K562 (cell line): ENCODE measurements at regions not wholly inside any gene's neighbourhood (a gene's known extent, or its start where the extent isn't known, plus 50 kb on each side); places are given as distances from the start of the nearest gene placed in this dataset.
"Not testable (repeated sequence)": the region's sequence is repeated elsewhere in the genome, so short reads cannot be mapped to it uniquely, and the experiment has no call there.

Source experiments
- ARID1B ChIP-seq: fragments of 450-650 bp; IDR thresholded peaks from 2 replicates; pipeline ENCODE4 v1.6.1; 2016; ENCODE audit warnings: antibody characterized with exemption, mild to moderate bottlenecking, inconsistent platforms
- ATF1 ChIP-seq, 2 experiments: fragments of 450-650 bp in 1 of 2; IDR thresholded peaks; 2 replicates each; pipeline ENCODE4 v1.6.1; 2016; ENCODE audit warnings: missing compliant biosample characterization in 1 of 2, missing genetic modification characterization in 1 of 2
- BACH1 ChIP-seq: fragments of 200-800 bp; sonication (Bioruptor generic); IDR thresholded peaks from 2 replicates; pipeline ENCODE4 v1.6.1; 2016; ENCODE audit warnings: missing genetic modification characterization, missing compliant biosample characterization
- CEBPB ChIP-seq: fragments of 450-650 bp; IDR thresholded peaks from 2 replicates; pipeline ENCODE4 v1.6.1; 2016; ENCODE audit warnings: missing genetic modification characterization, missing compliant biosample characterization
- CXXC5 ChIP-seq: fragments of 250-450 bp; sonication (Bioruptor Pico); IDR thresholded peaks from 2 replicates; pipeline ENCODE4 v1.8.0; 2022; ENCODE audit warnings: inconsistent platforms, mild to moderate bottlenecking, moderate library complexity
- E2F8 ChIP-seq: fragments of 450-650 bp; IDR thresholded peaks from 2 replicates; pipeline ENCODE4 v1.7.1; 2018; ENCODE audit warnings: mild to moderate bottlenecking, low read depth; ENCODE audit not compliant: partially characterized antibody
- FOSL1 ChIP-seq: fragments of 200-800 bp; sonication (Bioruptor generic); conservative IDR thresholded peaks from 2 replicates; pipeline ENCODE4 v1.6.1; 2016; ENCODE audit warnings: missing genetic modification characterization, missing compliant biosample characterization
- GABPA ChIP-seq: fragments of 200-800 bp; sonication (Bioruptor generic); conservative IDR thresholded peaks from 2 replicates; pipeline ENCODE4 v1.6.1; 2016; ENCODE audit warnings: low read depth, missing genetic modification characterization, missing compliant biosample characterization
- JUND ChIP-seq, 2 experiments: IDR thresholded peaks; 2 replicates in 1 of 2; 3 replicates in 1 of 2; pipeline ENCODE4 v1.6.1; 2011; ENCODE audit warnings: borderline replicate concordance in 2 of 2, low read depth in 2 of 2, low read length in 2 of 2, improper control_type of control experiment in 1 of 2, missing biosample characterization in 1 of 2, missing genetic modification characterization in 1 of 2, missing genetic modification reagents in 1 of 2
- KDM1A ChIP-seq, 2 experiments: fragments of 450-650 bp; IDR thresholded peaks; 2 replicates each; pipeline ENCODE4 v1.6.1; 2016; ENCODE audit warnings: mild to moderate bottlenecking in 2 of 2
- LEF1 ChIP-seq: fragments of 450-650 bp; IDR thresholded peaks from 2 replicates; pipeline ENCODE4 v1.6.1; 2016; ENCODE audit warnings: mild to moderate bottlenecking
- RAD21 ChIP-seq, 2 experiments: fragments of 250-450 bp in 1 of 2; fragments of 450-650 bp in 1 of 2; sonication (Bioruptor Pico) in 1 of 2; formaldehyde crosslinking in 1 of 2; IDR thresholded peaks in 1 of 2; conservative IDR thresholded peaks in 1 of 2; 2 replicates each; pipeline versions ENCODE4 v1.4.0 to v1.8.0; 2020 to 2022; ENCODE audit warnings: mild to moderate bottlenecking in 2 of 2, moderate library complexity in 1 of 2
- RCOR1 ChIP-seq, 2 experiments: IDR thresholded peaks; 2 replicates each; pipeline ENCODE4 v1.6.1; 2012; ENCODE audit warnings: low read depth in 2 of 2, low read length in 2 of 2, borderline replicate concordance in 1 of 2, improper control_type of control experiment in 1 of 2
- SMARCA4 ChIP-seq: fragments of 450-650 bp; IDR thresholded peaks from 2 replicates; pipeline ENCODE4 v1.6.1; 2016
- SMARCC2 ChIP-seq: fragments of 450-650 bp; IDR thresholded peaks from 2 replicates; pipeline ENCODE4 v1.6.1; 2017; ENCODE audit warnings: antibody characterized with exemption, moderate library complexity, mild to moderate bottlenecking, low read depth
- TBL1XR1 ChIP-seq, 2 experiments: IDR thresholded peaks; 2 replicates each; pipeline ENCODE4 v1.6.1; 2012; ENCODE audit warnings: improper control_type of control experiment in 2 of 2, low read length in 2 of 2, mild to moderate bottlenecking in 1 of 2
- TEAD4 ChIP-seq, 2 experiments: sonication (generic) in 1 of 2; formaldehyde crosslinking in 1 of 2; IDR thresholded peaks; 2 replicates each; pipeline versions ENCODE4 v1.6.1 to v1.8.0; 2012 to 2022; ENCODE audit warnings: borderline replicate concordance in 1 of 2, inconsistent platforms in 1 of 2, low read length in 1 of 2, mild to moderate bottlenecking in 1 of 2, missing genetic modification reagents in 1 of 2
- TRIM24 ChIP-seq, 2 experiments: fragments of 450-650 bp; IDR thresholded peaks; 2 replicates each; pipeline ENCODE4 v1.6.1; 2016
- VEZF1 ChIP-seq: fragments of 200-800 bp; sonication (Bioruptor generic); IDR thresholded peaks from 2 replicates; pipeline ENCODE4 v1.6.1; 2017; ENCODE audit warnings: missing genetic modification characterization, missing compliant biosample characterization
- ZKSCAN8 ChIP-seq: fragments of 200-800 bp; sonication (Bioruptor generic); IDR thresholded peaks from 2 replicates; pipeline ENCODE4 v1.6.1; 2016; ENCODE audit warnings: missing genetic modification characterization, missing compliant biosample characterization
- ZNF197 ChIP-seq: fragments of 200-800 bp; sonication (Bioruptor generic); IDR thresholded peaks from 2 replicates; pipeline ENCODE4 v1.6.1; 2016; ENCODE audit warnings: low read depth, missing genetic modification characterization, missing compliant biosample characterization
- ZNF589 ChIP-seq: fragments of 200-800 bp; sonication (Bioruptor generic); IDR thresholded peaks from 2 replicates; pipeline ENCODE4 v1.6.1; 2016; ENCODE audit warnings: low read depth, missing genetic modification characterization, missing compliant biosample characterization

GRCh38 chr11:71764695-71765491 lies 68.1 kb upstream of the DEFB108B start (continued):
- TF ChIP-seq E2F8 = peak; percentile 77
- TF ChIP-seq VEZF1 (CRISPR knock-in tag) = peak; percentile 13; the same call in 1 of the 2 replicates
- TF ChIP-seq ZNF197 (CRISPR knock-in tag) = 0 out of 2 replicates have a peak, but pooled peaks have one; percentile 67
- TF ChIP-seq SMARCA4 = peak; percentile 48; the same call in 1 of the 2 replicates
- peak; percentile 50; the same call in 1 of the 2 replicates for TF ChIP-seq SMARCC2
- TF ChIP-seq CXXC5 (CRISPR knock-in tag) = peak; percentile 35; the same call in 1 of the 2 replicates
- peak in 1 of 2 experiments; percentile 80; a peak in 2 of 4 replicates for TF ChIP-seq RCOR1 (IDR thresholded peaks at IDR 0.05; ENCODE audit: borderline replicate concordance in 1 of 2, low read depth in 2 of 2, low read length in 2 of 2)
- peak in 1 of 2 experiments; percentile 30; a peak in 1 of 4 replicates for TF ChIP-seq TBL1XR1 (IDR thresholded peaks at IDR 0.05; ENCODE audit: low read length in 2 of 2)
- not testable (repeated sequence) for TF ChIP-seq ATF1 (CRISPR knock-in tag; IDR thresholded peaks at IDR 0.05); TEAD4 (CRISPR knock-in tag; IDR thresholded peaks at IDR 0.05; ENCODE audit: borderline replicate concordance); JUND (tag; IDR thresholded peaks at IDR 0.05; ENCODE audit: borderline replicate concordance, low read depth, low read length)
- peak; percentile 41 for TF ChIP-seq ATF1 (tag; IDR thresholded peaks at IDR 0.05)
- TF ChIP-seq TEAD4 (IDR thresholded peaks at IDR 0.05; ENCODE audit: low read length) = peak; percentile 51
- peak; percentile 43 to 62; a peak in 2 of 4 replicates for TF ChIP-seq TRIM24 (IDR thresholded peaks at IDR 0.05)
- TF ChIP-seq KDM1A (IDR thresholded peaks at IDR 0.05) = peak; percentile 36 to 65; a peak in 3 of 4 replicates
- TF ChIP-seq RAD21 (CRISPR knock-in tag; conservative IDR thresholded peaks at IDR 0.05 in 1 of 2, IDR thresholded peaks at IDR 0.05 in 1 of 2) = 0 out of 4 replicates have a peak, but pooled peaks of 1 of the 2 experiments have one; percentile 8
- TF ChIP-seq FOSL1 = peak; percentile 55
- 0 out of 2 replicates have a peak, but pooled peaks have one; percentile 16 for TF ChIP-seq BACH1 (tag)
- TF ChIP-seq ZNF589 (CRISPR knock-in tag) = peak; percentile 68
- 0 out of 2 replicates have a peak, but pooled peaks have one; percentile 21 for TF ChIP-seq JUND (IDR thresholded peaks at IDR 0.05; ENCODE audit: borderline replicate concordance, low read depth, low read length)
- TF ChIP-seq GABPA (tag) = peak; percentile 32
- peak; percentile 43; the same call in 1 of the 2 replicates for TF ChIP-seq ZKSCAN8 (CRISPR knock-in tag)
- peak; percentile 60 for TF ChIP-seq CEBPB (tag)
- peak; percentile 34; the same call in 1 of the 2 replicates for TF ChIP-seq LEF1
- peak; percentile 66; the same call in 1 of the 2 replicates for TF ChIP-seq ARID1B
